OCI-LY7 (cell line): ENCODE measurements at regions not wholly inside any gene's neighbourhood (a gene's known extent, or its start where the extent isn't known, plus 50 kb on each side); places are given as distances from the start of the nearest gene placed in this dataset.

Experiments used
- BruUV-seq: library from RNA; stranded (reverse); fragments of 400-500 nt; replicated peaks from 2 replicates; lab custom pipeline; 2021; lab: Mats Ljungman, UMichigan
- CTCF ChIA-PET: fragments of 300-600 bp; sonication (Branson Sonifier 250); formaldehyde crosslinking; loops from one replicate; lab custom pipeline; 2022; ENCODE audit warnings: antibody characterized with exemption; ENCODE audit not compliant: unreplicated experiment; lab: Charles Lee
- POLR2A ChIA-PET: fragments of 300-600 bp; sonication (Branson Sonifier 250); formaldehyde crosslinking; loops from one replicate; lab custom pipeline; 2022; ENCODE audit warnings: antibody characterized with exemption; lab: Charles Lee
- DNase-seq: peaks from one replicate; pipeline ENCODE4 v3.0.0-alpha.2; 2015; ENCODE audit warnings: low spot score
- H2AFZ ChIP-seq: fragments of 200-600 bp; sonication (generic), shearing (Covaris generic); 2 replicates; pipeline ENCODE4 v1.6.1; 2014; ENCODE audit warnings: mild to moderate bottlenecking, antibody characterized with exemption, low read length, moderate library complexity
- H3K27ac ChIP-seq: fragments of 200-600 bp; sonication (generic); 2 replicates; pipeline ENCODE4 v1.5.1; 2014; ENCODE audit warnings: mixed run types, low read depth, mild to moderate bottlenecking, moderate library complexity, low read length, inconsistent platforms; ENCODE audit not compliant: poor library complexity, severe bottlenecking
- H3K36me3 ChIP-seq: fragments of 200-600 bp; sonication (generic); 2 replicates; pipeline ENCODE4 v1.6.1; 2014; ENCODE audit warnings: mild to moderate bottlenecking, antibody characterized with exemption, low read length, moderate library complexity, mixed read lengths; ENCODE audit not compliant: insufficient read depth
- H3K4me1 ChIP-seq: fragments of 200-600 bp; sonication (generic); 2 replicates; pipeline ENCODE4 v1.5.1; 2014; ENCODE audit warnings: mild to moderate bottlenecking, low read length; ENCODE audit not compliant: insufficient read depth, poor library complexity, severe bottlenecking
- H3K4me2 ChIP-seq: fragments of 200-600 bp; sonication (generic); 2 replicates; pipeline ENCODE4 v1.6.1; 2014; ENCODE audit warnings: mild to moderate bottlenecking, low read length
- H3K4me3 ChIP-seq: fragments of 200-600 bp; sonication (generic); 2 replicates; pipeline ENCODE4 v1.5.1; 2014; ENCODE audit warnings: mild to moderate bottlenecking, low read depth, low read length; ENCODE audit not compliant: poor library complexity, severe bottlenecking
- H3K79me2 ChIP-seq: fragments of 200-600 bp; sonication (generic); 2 replicates; pipeline ENCODE4 v1.6.1; 2016; ENCODE audit warnings: low read depth, mild to moderate bottlenecking, low read length, moderate library complexity, mixed read lengths; ENCODE audit not compliant: insufficient read depth
- H3K9me2 ChIP-seq: fragments of 200-600 bp; sonication (generic); 2 replicates; pipeline ENCODE4 v1.6.1; 2016; ENCODE audit warnings: mild to moderate bottlenecking, low read length, mixed read lengths; ENCODE audit not compliant: insufficient read depth
- H3K9me3 ChIP-seq: fragments of 200-600 bp; sonication (generic); 2 replicates; pipeline ENCODE4 v1.6.1; 2014; ENCODE audit warnings: mild to moderate bottlenecking, mixed run types, low read length, mixed read lengths
- H4K20me1 ChIP-seq: fragments of 200-600 bp; sonication (generic); 2 replicates; pipeline ENCODE4 v1.6.1; 2014; ENCODE audit warnings: mild to moderate bottlenecking, antibody characterized with exemption, low read length, moderate library complexity, mixed read lengths; ENCODE audit not compliant: insufficient read depth
- EZH2phosphoT487 ChIP-seq: fragments of 200-600 bp; sonication (generic); IDR thresholded peaks from 2 replicates; pipeline ENCODE4 v1.6.1; 2018; ENCODE audit warnings: low read depth, borderline replicate concordance, mild to moderate bottlenecking, mixed run types, antibody characterized with exemption, low read length, moderate library complexity, mixed read lengths
- intact Hi-C: fragments of 100-400 bp; cut with micrococcal nuclease; formaldehyde crosslinking; loops from one replicate; pipeline ENCODE4 v1.10.0; 2022; ENCODE audit not compliant: unreplicated experiment
- TF ChIP-seq, protein P1 (sequence below): fragments of 200-600 bp; sonication (generic); conservative IDR thresholded peaks from 2 replicates; pipeline ENCODE4 v1.5.1; 2014; ENCODE audit warnings: mild to moderate bottlenecking, antibody characterized with exemption, low read length, moderate library complexity, mixed read lengths

DNA sequence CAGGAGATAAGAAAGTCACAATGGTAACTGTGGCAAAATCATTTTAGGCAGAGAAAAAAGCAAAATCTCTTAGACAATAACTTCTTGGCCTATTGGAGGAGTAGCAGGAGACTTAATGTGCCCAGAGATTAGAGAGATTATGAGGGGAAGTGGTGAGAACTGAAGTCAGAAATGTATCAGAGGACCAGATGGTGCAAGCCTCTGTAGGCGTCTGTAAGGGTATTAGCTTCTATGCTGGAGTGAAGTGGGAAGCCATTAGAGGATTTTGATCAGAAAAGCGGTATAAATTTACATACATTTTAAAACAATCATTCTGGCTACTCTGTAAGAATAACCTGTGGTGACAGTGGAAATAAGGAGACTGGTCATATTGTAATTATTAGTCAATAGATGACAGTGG, 236.7 kb downstream of the FAT4 start:
- intact Hi-C loops, result no loop called here
- no peak overlapping the region for H3K4me3 ChIP-seq
- no peak overlapping the region for H3K27ac ChIP-seq
- no peak for DNase-seq
- TF ChIP-seq, protein P1, sequence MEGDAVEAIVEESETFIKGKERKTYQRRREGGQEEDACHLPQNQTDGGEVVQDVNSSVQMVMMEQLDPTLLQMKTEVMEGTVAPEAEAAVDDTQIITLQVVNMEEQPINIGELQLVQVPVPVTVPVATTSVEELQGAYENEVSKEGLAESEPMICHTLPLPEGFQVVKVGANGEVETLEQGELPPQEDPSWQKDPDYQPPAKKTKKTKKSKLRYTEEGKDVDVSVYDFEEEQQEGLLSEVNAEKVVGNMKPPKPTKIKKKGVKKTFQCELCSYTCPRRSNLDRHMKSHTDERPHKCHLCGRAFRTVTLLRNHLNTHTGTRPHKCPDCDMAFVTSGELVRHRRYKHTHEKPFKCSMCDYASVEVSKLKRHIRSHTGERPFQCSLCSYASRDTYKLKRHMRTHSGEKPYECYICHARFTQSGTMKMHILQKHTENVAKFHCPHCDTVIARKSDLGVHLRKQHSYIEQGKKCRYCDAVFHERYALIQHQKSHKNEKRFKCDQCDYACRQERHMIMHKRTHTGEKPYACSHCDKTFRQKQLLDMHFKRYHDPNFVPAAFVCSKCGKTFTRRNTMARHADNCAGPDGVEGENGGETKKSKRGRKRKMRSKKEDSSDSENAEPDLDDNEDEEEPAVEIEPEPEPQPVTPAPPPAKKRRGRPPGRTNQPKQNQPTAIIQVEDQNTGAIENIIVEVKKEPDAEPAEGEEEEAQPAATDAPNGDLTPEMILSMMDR, result no peak
- TF ChIP-seq EZH2phosphoT487, result no peak
- no peaks in the 10 kb centered on the region for H3K4me1 ChIP-seq
- H3K4me2 ChIP-seq, result no peak overlapping the region
- no peaks in the 10 kb centered on the region for H3K36me3 ChIP-seq
- H3K9me2 ChIP-seq, result no peaks in the 10 kb centered on the region
- BruUV-seq, result no TSS peak
- H2AFZ ChIP-seq, result no peak overlapping the region
- CTCF ChIA-PET, result no interaction called here
- POLR2A ChIA-PET, result no interaction called here
- H3K79me2 ChIP-seq, result no peaks in the 10 kb centered on the region
- no peaks in the 10 kb centered on the region for H3K9me3 ChIP-seq
- no peaks in the 10 kb centered on the region for H4K20me1 ChIP-seq

DNA sequence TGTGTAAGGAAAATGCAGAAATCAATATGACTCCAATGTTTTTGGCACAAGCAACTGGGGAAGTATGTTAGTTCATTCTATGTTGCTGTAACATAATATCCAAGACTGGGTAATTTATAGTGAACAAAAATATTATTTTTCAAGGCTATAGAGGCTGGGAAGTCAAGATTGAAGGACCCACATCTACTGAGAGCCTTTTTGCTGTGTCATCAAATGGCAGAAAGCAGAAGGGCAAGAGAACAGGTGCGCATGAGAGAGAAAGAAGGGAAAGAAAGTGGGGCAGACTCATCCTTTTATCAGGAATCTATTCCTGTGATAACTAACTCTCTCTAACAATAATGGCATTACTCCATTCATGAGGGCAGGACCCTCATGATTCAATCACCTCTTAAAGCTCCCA, 237.2 kb downstream of the FAT4 start:
- no peaks in the 10 kb centered on the region for H3K4me1 ChIP-seq
- ChIA-PET CTCF (no interaction called here), POLR2A (no interaction called here)
- no TSS peak for BruUV-seq
- no peak overlapping the region for H3K4me2 ChIP-seq
- no peaks in the 10 kb centered on the region for H3K36me3 ChIP-seq
- no peak for DNase-seq
- TF ChIP-seq, protein P1, result no peak
- TF ChIP-seq EZH2phosphoT487, result no peak
- intact Hi-C loops, result no loop called here
- no peaks in the 10 kb centered on the region for H4K20me1 ChIP-seq
- H3K27ac ChIP-seq, result no peak overlapping the region
- no peaks in the 10 kb centered on the region for H3K9me3 ChIP-seq
- H2AFZ ChIP-seq, result no peak overlapping the region
- H3K9me2 ChIP-seq, result no peaks in the 10 kb centered on the region
- no peak overlapping the region for H3K4me3 ChIP-seq
- H3K79me2 ChIP-seq, result no peaks in the 10 kb centered on the region

DNA sequence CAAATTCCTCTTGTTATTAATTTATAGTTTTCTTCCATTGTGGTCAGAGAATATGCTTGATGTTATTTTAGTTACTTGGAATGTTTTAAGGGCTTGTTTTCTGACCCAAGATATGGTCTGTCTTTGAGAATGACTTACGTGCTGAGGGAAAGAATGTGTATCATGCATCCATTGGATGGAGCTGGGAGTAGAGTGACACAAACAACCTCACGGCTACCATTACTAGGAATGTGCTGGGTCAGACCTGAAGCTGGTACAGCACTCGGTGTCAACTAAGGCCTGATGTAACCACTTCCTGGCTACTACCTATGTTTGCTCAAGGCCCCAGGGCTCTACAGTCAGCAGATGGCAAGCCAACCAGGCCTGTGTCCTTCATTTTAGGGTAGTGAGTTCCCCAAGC, 257.8 kb downstream of the FAT4 start:
- BruUV-seq, result no TSS peak

More for the DNA sequence above, 257.8 kb downstream of the FAT4 start:
- ChIA-PET CTCF (no interaction called here), POLR2A (interaction anchor here (0.7 kb wide), 1 partner anchor 102 kb away, joined by 4 read pairs; no protein-coding TSS in a partner anchor)
- Histone ChIP-seq H3K9me2 (no peaks in the 10 kb centered on the region), H3K79me2 (no peaks in the 10 kb centered on the region), H3K4me1 (no peaks in the 10 kb centered on the region), H3K36me3 (no peaks in the 10 kb centered on the region), H3K4me2 (no peak overlapping the region), H3K4me3 (no peak overlapping the region), H3K27ac (no peak overlapping the region), H3K9me3 (no peaks in the 10 kb centered on the region), H2AFZ (no peak overlapping the region), H4K20me1 (no peaks in the 10 kb centered on the region)
- DNase-seq, result no peak
- TF ChIP-seq, protein P1, result no peak
- no peak for TF ChIP-seq EZH2phosphoT487
- intact Hi-C loops, result no loop called here
